Astrocyte of the hippocampus (primary cell): ENCODE measurements at regions not wholly inside any gene's neighbourhood (a gene's known extent, or its start where the extent isn't known, plus 50 kb on each side); places are given as distances from the start of the nearest gene placed in this dataset.

Experiments
- DNase-seq: peaks from one replicate; pipeline ENCODE4 v3.0.0; 2011; ENCODE audit warnings: low read depth, low spot score

DNA sequence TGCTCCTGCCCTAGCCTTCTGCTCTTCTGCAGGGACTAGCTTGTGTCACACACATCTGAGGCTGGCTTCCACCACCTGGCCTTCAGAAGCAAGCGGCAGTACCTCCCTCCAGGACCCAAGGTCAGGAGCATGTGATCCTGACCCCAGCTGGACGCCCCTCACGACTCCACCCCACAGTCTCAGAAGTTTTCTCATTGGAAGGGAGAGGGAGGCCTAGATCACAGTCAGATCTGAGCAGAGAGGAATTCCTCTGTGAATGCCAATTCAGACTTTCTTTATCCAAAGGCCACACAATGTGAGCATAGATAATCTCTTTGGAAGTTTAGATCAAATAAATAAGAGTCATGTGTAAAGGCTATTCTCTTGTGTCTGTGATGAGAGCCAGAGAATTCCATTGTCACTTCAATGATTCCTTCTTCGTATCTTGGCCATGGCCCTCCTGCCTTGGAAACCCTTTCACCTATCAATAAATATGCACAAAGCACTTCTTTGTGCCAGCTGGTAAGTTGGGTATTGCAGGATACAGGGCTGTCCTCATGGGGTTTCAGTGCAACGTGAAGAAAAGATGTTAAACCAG lies 142.9 kb downstream of the SNX19 start:
- peak; percentile 29 for DNase-seq

DNA sequence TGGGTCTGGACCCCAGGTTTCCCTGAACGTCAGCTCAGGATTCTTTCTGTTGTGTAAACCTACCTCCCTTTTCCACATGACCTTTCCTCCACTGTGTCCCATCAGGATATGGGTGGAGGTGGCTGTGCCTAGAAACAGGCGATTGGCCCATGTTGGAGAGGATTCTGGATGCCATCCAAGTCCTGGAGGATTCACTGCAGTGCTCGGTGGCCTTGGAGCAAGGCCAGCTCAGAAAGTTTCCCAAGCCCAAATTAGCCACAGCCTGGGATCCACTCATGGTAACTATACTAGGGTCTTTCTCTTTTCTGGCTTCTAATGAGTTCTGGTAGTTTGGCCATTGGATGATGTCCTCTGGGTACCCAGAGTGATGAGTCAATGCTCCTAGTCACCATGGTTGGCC lies 141.6 kb downstream of the SNX19 start:
- no peak for DNase-seq

DNA sequence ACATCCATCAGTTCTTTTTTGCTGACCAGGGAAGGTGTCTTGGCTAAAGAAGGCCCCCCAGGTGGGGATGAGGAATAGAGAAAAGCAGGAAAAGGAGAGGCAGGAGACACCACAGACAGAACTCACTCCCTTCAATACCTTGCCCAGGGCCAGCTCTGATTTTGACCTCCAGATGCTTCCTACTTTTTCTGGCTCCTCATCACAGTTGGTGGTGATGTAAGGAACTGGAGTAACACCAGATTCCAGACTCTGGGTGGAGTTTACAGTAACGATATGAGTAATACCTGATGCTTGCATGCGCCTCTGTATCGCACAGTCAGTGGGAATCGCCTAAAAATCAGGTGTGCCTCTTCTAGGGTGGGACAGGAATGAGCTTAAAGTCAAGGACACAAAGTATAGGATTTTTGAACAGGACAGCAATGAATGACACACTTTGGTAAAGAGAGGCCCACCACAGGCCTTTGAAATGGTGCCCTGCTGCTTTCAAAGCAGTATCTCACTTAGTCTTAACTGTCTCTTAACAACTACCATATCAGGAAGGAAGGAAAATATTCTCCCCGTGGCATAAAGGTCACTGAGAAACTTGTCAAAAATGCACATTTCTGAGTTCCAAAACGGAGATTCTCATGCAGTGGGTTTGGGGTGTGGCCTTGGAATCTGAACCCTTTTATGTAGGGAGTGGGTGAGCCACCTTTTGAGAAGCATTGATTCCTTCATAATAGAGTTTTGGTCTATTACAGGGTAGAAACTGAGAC lies 140.8 kb downstream of the SNX19 start:
- DNase-seq: peak; percentile 42

DNA sequence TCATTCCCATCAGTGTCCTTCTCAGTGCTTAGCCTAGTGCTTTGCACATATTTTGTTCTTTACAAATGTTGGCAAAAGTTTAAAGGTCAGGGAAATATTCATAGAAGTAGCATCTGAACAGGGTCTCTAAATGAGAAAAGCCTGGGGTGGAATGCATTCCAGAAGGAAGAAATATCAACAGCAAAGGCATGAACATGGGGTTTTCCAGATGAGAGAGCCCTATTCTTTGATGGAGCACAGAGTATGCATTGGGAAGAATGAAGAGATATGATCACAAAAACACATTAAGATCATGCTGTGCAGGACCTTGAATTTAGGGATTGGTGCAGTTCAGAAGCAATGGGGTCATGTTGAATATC lies 140.2 kb downstream of the SNX19 start:
- DNase-seq: peak; percentile 20

DNA sequence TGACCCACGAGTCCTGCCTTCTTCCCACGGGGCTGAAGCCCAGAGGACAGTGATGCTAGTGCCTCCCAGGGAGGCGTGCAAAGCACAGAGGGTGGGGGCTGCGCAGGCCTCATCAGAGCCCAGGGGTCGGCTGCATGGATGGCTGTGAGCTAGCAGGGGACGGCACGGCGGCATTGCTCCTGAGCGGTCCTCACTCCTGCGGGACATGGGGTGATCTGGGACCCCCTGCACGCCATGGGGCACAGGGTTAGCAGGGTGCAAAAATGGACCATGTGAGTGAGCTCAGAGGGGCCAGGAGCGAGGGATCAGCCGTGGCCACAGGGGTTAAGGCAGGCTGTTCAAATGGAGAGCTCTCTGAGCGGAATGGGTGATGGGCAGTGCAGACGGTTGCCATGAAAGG lies 138.3 kb downstream of the SNX19 start:
- DNase-seq: no peak

DNA sequence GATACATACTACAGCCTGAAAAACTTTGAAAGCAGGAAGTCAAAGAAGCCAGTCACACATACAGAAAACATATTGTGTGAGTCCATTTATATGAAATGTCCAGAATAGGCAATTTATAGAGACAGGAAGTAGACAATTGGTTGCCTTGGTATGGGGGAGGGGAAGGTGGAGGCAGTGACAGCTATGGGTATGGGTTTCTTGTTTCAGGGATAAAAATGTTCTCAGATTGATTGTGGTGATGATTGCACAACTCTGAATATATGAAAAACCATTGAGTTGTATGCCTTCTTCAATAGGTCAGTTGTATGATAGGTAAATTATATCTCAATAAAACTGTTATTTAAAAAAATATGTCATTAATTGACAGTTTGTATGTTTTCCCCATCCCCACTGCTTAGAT lies 137.6 kb downstream of the SNX19 start:
- DNase-seq: no peak

DNA sequence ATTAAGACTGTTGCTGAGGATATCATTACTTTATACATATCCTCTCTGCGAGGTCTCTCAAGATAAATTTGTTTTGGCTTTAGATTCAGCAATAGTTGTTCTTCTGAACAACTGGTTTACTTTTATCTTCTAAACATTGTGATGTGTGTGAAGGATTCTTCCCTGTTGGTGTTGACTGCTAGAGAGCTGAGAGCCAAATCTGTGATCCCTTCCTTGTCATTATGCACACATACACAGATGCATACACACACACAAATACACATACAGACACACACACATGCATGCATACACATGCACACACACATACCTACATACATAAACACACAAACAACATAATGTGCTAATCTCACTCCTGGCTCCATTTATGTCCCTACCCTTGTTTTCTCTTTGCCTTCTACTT lies 137.0 kb downstream of the SNX19 start:
- no peak for DNase-seq

DNA sequence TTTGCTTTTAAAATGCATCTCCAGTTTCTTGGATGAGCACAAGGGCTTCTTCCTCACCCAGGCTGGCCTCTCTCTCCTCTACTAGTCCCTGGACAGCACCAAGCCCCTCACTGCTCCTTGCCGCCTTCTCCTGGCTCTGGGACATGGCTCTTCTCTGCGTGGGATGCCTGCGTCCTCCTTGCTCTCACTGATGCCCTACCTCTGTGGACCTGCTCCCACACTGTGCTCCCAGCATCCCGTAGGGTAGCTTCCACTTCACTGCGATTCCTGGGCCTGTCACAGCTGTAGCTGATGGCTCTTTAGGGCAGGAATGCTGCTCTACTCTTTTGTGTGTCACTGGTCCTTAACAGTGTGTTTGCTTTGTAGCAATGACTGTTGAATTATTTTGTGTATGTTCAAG lies 136.3 kb downstream of the SNX19 start:
- DNase-seq: no peak

DNA sequence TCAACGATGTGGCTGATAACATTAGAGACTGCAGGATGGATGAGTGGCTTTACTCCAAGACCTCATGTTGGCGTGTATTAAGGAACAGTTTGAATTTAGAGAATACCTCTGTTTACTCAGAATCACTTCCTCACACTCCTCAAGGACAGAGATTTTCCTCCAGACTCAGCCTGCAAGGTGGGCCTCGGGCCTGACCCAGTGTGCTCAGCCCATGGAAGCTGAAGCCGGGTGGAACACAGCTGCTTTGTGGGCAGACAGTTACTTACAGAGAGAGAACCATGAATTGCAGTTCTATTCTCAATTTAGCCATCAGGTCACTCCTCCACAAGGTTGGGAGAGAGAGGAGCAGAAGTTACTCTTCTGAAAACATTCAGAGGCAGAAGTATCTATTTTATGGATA lies 135.8 kb downstream of the SNX19 start:
- no peak for DNase-seq

DNA sequence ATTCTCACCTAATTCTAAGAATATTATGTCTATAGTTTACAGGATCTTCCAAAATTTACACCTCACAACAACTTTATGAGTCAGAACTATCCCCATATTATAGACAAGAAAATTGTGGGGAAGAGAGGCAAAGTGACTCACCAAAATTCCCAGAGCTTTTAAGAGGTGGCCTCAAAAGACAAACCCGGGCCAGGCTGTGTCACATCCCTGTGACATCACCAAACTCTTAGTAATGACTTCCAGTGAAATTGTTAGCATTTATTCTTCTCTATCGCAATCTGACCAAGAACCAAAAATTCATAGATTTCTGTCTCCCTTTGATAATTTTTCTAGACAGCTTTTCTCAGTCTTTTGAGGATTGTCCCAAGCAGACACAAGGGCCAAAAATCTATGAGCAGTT lies 134.3 kb downstream of the SNX19 start:
- peak; percentile 72 for DNase-seq

DNA sequence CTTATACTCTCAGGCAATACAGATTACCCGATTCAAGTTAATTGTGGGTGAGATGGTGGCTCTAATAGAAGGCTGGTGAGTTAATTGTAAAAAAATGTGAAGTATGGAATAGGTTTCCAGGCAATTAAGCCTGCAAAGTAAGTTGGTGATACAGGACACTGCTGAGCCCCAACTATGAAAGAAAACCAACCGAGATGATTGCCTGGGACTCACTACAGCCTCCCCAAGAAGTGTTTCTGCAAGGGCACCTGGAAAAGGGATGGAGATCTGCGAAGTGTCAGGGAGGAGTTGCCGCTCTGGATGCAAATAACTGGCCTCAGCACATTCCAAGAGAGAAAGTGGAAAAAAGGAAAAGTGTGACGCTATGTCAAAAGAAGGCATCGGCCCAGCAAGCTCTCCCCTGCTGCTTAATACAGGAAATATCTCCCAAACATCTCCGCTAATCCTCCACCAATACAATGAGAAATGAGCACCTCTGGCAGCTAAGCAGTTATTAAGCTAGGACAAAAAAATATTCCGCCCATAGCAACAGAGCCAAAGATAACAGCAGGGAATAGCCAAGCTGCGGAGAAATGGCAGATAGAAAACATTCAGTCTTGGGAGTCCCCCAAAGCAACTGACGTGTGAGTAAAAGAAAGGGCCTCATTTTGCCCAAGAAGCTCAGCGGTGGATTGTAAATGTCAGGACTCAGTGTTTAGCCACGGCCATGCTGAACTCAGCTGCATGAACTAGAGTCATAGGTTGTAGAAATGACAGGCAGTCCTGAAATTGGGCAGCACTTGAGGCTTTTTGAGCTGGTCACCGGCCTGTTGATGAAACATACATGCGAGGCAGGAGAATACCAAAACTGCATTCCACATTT lies 133.7 kb downstream of the SNX19 start:
- peak; percentile 85 for DNase-seq

DNA sequence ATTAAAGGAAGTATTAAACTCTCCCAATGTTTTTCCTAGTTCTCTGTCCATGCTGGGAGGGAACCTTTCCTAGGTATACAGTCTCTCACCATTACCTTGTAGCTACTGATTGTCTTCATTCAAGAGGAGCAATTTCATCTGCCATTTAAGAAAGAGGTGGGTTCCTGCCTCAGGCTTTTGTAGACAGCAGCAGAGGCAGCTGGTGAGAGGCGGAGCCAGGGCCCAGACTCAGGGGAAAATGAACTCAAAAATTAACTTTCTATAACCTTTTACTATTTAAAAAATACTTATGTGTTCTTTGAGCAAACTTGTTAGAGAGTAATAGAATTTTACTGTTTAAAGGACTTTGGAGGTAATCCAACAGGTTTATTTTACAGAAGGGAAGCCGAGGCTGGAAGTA lies 133.0 kb downstream of the SNX19 start:
- no peak for DNase-seq

DNA sequence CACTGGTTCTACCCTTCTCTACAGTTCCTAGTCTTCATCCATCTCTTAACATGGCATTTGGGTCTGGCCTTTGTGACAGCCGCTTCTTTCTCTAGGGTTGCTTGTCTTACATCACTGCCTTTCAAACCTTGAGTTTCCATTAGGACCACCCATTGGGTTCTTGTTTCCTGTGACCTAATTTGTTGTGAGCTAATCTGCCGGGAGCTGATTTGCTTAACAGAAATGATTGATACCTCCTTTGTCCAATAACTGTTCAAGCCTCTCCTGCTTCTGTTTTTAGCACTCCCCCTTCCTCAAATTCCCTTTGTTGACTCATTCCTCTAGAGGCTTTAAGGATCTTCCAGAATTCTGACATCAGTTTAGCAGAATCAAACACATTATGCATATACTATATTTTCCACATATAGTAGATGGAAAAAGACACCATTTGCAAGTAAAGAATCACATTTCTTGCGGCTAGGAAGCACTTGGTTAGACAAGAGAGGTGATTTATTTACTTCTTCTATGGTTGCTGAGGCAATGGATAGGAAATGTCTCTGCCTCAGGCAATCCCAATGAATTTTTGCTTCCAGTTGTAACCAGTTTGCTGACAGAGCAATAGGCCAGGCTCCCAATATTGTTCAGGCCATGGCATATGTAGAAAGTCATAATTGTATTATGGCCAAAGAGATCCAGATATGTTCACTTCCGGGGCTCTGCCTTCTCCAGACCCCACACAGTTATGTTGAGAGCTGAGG lies 130.7 kb downstream of the SNX19 start:
- peak; percentile 50 for DNase-seq

DNA sequence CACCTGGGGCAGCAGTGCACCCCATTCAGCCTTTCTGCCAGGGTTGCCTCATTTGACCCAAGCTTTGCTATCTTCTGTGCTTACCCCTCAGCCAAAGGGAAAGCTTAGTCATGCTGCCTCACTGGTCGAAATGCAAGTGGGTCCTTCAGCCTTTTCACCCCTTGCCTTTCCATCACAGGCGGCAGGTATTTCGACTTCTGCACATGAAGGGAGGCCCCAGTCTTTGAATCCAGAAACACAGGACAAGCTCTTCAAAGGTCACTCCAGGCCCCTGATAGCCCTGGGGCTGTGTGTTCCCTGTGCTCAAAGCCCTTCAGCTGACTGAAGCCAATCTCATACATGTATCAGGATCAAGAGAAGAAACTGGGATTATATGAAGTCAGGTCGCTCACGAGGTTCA lies 129.7 kb downstream of the SNX19 start:
- no peak for DNase-seq

DNA sequence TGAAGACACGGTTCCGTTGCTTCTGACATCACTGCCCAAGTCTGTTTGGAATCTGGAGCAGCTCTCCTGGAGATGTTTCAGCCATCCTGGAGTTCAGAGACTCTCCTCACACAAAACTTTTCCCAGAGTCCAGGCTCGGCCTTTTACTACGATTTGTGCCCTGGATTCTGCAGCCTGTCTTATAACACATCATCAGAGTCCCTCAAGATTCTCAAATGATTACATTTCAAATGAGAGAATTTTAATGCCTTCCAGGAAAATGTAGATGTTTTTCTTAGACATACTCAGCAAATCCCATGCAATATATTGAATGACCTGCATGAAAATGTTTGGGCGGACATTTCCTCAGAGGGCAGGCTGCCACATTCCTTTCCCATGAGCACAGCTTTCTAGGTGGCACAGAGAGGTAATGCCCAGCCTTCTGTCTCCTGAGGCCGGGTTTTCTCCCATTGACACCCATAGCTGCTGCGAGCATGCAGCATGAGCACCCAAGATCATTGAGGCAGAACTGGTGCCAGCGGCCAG lies 129.1 kb downstream of the SNX19 start:
- DNase-seq: peak; percentile 85

DNA sequence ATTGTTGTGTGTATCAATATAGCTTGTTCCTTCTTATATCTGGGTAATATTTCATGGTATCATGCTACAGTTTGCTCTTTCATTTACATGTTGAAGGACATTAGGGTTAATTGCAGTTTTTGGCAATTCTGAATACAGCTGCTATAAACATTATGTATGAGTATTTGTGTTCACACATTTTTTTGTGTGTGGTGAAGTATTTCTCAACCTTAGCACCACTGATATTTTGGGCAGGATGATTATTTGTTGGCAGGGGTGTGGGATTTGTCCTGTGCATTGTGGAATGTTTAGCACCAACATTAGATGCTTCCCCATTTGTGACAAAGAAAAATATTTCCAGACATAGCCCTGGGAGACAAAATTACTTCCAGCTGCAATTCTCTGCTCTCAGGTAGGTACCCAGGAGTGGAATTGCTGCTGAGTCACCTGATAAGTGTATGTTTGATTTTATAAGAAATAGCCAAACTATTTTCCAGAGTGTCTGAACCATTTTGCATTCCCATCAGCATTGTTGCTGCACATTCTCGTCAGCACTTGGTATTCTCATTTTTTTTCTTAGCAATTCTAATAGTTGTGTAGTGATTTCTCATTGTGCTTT lies 128.2 kb downstream of the SNX19 start:
- no peak for DNase-seq

DNA sequence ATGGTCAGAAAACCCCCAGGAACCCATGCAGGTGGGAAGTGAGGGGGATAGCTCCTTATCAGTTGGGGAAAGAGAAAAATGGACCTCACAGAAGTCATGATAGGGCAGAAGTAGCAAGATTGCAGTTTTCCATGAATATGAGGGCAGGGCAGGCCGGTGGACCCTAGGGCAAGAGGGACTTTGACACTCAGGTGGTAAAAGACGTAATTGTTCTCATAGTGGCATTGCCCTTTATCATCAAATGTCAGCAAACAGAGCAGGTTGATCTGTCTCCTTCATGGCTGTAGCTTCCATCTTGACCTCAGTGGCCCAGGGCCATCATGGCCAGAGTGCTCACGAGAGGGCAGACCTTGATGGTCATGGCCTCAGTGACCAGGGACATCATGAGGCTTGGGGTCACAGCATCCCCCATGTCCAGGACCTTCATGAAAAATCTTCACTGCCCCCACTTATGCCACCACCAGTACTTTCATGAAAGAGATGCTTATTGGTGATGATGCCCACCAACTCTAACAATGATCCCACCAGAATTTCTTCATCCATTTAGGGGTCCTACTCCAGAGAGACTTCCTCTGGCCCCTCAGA lies 127.1 kb downstream of the SNX19 start:
- DNase-seq: no peak

DNA sequence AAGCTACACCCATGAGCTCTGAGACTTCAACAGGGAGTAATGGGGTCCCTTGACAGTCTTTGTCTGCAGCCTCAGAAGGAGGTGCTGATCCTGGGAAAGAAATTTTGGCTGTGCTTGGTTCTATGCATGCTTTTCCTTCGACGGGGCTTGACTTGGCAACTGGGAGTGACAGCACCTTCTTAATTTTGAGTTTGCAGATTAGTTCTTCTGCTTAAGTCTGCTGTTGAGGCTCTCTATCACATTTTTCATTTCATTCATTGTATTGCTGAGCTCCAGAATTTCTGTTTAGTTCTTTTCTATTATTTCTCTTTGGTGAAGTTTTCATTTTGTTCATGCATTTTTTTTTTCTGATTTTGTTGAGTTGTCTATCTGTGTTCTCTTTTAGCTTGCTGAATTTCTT lies 125.6 kb downstream of the SNX19 start:
- no peak for DNase-seq

DNA sequence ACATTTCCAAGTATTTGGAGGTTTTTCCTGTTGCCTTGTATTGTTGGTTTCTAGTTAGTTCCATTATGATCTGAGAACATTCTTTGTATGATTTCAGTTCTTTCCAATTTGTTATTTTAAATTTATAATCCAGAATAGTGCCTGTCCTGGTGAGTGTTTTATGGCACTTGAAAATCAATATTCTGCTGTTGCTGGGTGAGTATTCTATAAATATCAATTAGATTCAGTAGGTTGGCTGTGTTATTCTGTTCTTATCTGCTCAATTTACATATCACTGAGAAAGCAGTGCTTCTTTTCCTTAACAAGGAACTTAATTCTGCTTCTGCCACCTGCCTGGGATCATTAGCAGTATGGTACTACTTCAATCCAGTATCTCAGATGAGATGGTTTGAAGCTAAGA lies 123.5 kb downstream of the SNX19 start:
- DNase-seq: no peak

DNA sequence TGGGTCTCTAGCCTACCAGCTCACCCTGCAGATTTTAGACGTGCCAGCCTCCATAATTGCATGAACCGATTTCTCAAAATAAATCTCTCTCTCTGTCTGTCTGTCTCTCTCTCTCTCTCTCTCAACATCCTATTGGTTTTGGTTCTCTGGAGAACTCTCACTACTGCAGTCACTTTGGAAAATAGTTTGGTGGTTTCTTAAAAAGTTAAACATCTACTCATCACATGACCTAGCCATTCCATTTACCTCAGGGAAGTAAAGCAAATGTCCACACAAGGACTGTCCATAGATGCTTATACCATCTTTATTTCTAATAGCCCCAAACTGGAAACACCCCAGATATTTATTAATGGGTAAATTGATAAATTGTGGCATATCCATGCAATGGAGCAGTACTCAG lies 119.5 kb downstream of the SNX19 start:
- DNase-seq: no peak

DNA sequence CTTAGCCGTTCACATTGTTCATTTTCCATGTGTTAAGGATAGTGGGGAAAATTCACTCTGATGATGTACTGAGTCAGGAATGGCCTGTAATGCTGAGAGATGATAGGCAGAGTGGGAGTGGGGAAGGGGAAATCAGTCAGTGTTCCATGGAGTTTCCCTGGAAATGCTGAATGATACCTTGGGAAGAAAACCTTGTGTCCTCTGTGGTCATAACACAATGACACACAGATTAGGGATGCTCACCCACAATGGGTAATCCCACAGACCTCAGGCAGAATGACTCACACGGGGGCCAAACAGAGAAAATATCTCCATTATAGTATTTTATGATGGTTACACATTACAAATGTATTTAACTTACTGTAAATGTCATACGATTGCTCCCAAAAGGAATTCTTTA lies 118.0 kb downstream of the SNX19 start:
- peak; percentile 81 for DNase-seq
